ENCODE measurements at regions not wholly inside any gene's neighbourhood (a gene's known extent, or its start where the extent isn't known, plus 50 kb on each side); places are given as distances from the start of the nearest gene placed in this dataset.

- no peak overlapping the region for H3K4me3 ChIP-seq (ENCODE audit: low read depth, low read length)
- no peak for TF ChIP-seq CTCF (IDR thresholded peaks at IDR 0.05; ENCODE audit: borderline replicate concordance, insufficient read depth, low read depth, low read length)
These were observed 258.9 kb downstream of the REEP3 start for GRCh38 chr10:63780101-63780500.

DNA sequence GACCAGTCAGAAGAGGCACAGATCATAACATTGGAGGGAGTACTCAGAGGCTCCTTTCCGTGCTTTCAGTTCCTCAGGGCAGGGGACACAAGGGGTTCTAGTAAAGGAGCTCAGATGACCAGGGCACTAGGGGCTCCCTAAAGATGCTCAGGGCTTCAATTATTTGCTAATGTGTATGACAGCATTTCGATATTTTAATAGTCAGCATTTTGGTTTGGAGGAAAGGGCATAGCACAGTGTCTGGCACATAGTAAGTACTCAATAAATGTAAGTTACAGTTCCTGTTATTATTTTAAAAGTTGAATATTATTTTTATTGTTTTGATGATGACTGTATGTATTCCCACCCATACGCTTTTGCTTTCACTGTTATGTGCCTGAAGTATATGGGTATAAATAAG is 260.0 kb downstream of the REEP3 start:
- H3K4me3 ChIP-seq (ENCODE audit: low read depth, low read length) = no peak overlapping the region
- TF ChIP-seq CTCF (IDR thresholded peaks at IDR 0.05; ENCODE audit: borderline replicate concordance, insufficient read depth, low read depth, low read length) = no peak

DNA sequence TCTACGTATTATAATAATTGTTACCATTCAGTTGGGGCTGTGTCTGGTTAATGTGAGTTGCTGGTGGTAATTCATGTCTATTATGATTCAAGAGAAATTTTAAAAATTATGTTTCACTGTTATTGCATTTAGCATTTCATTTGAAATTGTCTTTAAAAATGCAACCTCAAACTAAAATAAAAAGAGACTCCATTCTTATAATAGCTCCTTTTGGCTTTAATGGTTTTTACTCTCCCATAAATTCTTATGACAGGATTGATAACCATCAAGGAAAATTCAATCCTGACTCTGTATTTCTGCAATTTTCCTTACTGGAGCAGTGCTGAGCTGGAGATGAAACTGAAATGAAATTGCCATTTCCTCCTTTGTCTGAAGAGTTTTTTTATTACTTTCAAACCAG is 262.7 kb downstream of the REEP3 start:
- no peak overlapping the region for H3K4me3 ChIP-seq (ENCODE audit: low read depth, low read length)
- no peak for TF ChIP-seq CTCF (IDR thresholded peaks at IDR 0.05; ENCODE audit: borderline replicate concordance, insufficient read depth, low read depth, low read length)

DNA sequence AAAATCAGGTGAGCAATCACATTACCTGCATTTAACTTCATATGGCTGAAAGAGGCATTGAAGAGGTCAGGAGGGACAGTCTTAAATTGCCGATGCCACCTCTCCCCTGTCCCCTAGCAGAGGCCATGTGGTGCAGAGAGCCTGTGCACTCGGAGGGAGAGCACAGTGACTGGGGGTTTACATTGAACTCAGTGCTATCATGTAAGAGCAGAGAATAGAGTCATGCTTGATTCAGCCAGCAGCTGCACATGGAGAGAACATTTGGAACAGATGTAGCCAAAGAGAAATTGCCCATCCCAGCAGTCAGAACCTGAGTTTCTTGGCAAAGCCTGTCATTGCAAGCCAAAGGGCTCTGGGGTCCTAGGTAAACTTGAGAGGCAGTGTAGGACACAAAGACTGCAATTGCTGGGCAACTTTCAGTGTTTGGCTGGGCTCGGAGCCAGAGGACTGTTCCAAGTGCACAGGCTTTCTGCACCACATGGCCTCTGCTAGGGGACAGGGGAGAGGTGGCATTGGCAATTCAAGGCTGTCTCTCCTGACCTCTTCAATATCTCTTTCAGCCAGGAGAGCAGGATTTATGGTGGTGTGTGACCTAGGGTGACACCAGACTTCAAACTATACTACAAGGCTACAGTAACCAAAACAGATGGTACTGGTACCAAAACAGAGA is 267.1 kb downstream of the REEP3 start:
- TF ChIP-seq CTCF (IDR thresholded peaks at IDR 0.05; ENCODE audit: borderline replicate concordance, insufficient read depth, low read depth, low read length) = no peak

GRCh38 chr10:63795094-63795860 is 274.1 kb downstream of the REEP3 start:
- H3K4me3 ChIP-seq (ENCODE audit: low read depth, low read length) = no peak overlapping the region
- TF ChIP-seq CTCF (IDR thresholded peaks at IDR 0.05; ENCODE audit: borderline replicate concordance, insufficient read depth, low read depth, low read length) = no peak

More for the DNA sequence above, 267.1 kb downstream of the REEP3 start:
- H3K4me3 ChIP-seq (ENCODE audit: low read depth, low read length) = no peak overlapping the region

DNA sequence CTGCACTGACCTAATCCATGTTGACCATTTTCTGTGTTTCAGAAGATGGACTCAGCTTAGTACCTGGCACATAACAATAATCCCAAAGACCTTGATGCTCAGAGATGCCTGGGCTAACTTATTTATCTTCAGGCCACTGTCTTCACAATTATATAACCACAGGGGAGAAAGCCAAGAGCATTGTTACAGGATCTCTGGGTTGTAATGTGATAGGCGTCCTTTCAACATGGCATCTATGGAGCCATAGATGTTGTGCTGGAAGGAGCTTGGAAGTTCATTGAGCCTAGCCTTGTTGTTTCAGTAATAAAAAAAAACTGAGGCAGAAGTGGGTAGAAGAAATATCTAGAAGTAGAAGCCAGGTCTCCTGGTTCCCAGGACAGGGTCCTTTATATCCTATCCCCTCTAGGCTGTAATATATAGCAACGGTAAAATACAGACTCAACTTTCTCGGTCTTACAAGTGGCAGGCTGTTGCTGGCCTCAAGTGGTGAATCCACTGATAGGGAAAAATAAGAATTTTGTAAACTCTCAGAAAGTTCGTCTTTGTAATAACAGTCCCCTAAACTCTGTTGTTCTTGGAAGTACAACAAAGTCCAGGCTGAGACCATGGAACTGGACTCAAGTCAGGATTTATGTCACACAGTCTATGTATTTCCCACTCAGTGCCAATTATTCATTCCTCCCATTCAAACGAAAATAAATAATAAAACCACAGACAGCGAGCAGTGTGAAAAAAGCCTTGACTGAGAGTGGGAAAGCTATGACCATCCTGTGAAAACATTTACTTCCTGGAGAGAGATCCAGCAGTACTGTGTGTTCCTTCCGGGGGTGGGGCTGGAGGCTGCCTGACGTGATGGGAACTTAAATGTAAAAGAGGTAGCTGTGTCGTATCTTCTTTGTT is 277.6 kb downstream of the REEP3 start:
- no peak overlapping the region for H3K4me3 ChIP-seq (ENCODE audit: low read depth, low read length)
- TF ChIP-seq CTCF (IDR thresholded peaks at IDR 0.05; ENCODE audit: borderline replicate concordance, insufficient read depth, low read depth, low read length) = no peak

Data from GM12875 (cell line).